Transverse colon (tissue), 4 donors: ENCODE measurements at regions not wholly inside any gene's neighbourhood (a gene's known extent, or its start where the extent isn't known, plus 50 kb on each side); places are given as distances from the start of the nearest gene placed in this dataset.

Experiments used
- DNase-seq: peaks from one replicate; pipeline ENCODE4 v3.0.0-alpha.2; 2019
- H3K27ac ChIP-seq, 4 donors: fragments of 200-600 bp; sonication (generic); 2 replicates each; pipeline ENCODE4 v1.5.1; 2016 to 2018; ENCODE audit warnings: inconsistent platforms in 4 of 4
- H3K27me3 ChIP-seq: fragments of 200-600 bp; sonication (generic); 2 replicates; pipeline ENCODE4 v1.5.1; 2017; ENCODE audit warnings: inconsistent platforms
- H3K36me3 ChIP-seq, 4 donors: fragments of 200-600 bp; sonication (generic); 2 replicates each; pipeline ENCODE4 v1.5.1; 2017 to 2019; ENCODE audit warnings: inconsistent platforms in 4 of 4
- H3K4me1 ChIP-seq, 4 donors: fragments of 200-600 bp; sonication (generic); 2 replicates each; pipeline ENCODE4 v1.5.1; 2017 to 2020; ENCODE audit warnings: inconsistent platforms in 4 of 4
- H3K4me3 ChIP-seq, 4 donors: fragments of 200-600 bp; sonication (generic); 1 replicate in 1 of 4; 2 replicates in 3 of 4; pipeline versions ENCODE4 v1.5.1 to v1.6.1; 2017 to 2019; ENCODE audit warnings: inconsistent platforms in 4 of 4
- H3K9me3 ChIP-seq, 2 donors: fragments of 200-600 bp; sonication (generic); 2 replicates each; pipeline ENCODE4 v1.5.1; 2017 to 2019; ENCODE audit warnings: inconsistent platforms in 2 of 2
- EP300 ChIP-seq: sonication (generic); formaldehyde crosslinking; IDR thresholded peaks from one replicate; pipeline ENCODE4 v1.6.1; 2017; ENCODE audit warnings: antibody characterized with exemption, low read depth
- POLR2A ChIP-seq: fragments of 450-650 bp; IDR thresholded peaks from one replicate; pipeline ENCODE4 v1.6.1; 2016; ENCODE audit warnings: antibody characterized with exemption, mild to moderate bottlenecking, moderate library complexity
- POLR2AphosphoS5 ChIP-seq, 3 donors: sonication (generic); formaldehyde crosslinking; IDR thresholded peaks; one replicate each; pipeline ENCODE4 v1.6.1; 2016; ENCODE audit warnings: antibody characterized with exemption in 3 of 3
- WGBS, 2 donors: methylation state at CpG; one replicate each; pipeline ENCODE4 v1.1.5; 2018; ENCODE audit warnings: low coverage in 1 of 2; 5-methylcytosine and 5-hydroxymethylcytosine counted together
- in situ Hi-C, 4 donors: fragments of 200-750 bp; cut with MboI; loops; one replicate each; pipeline versions ENCODE4 v1.15.0 to v1.15.1; 2017; ENCODE audit warnings: low sequenced_read_pairs in 3 of 4, low pct_ligation_motif_present in 1 of 4, low pct_unique_long_range_greater_than_20kb in 1 of 4
- intact Hi-C: fragments of 100-400 bp; cut with DNase I; formaldehyde crosslinking; loops from one replicate; pipeline ENCODE4 v1.15.1; 2023; ENCODE audit warnings: low total_unique reads
- TF ChIP-seq, protein P1 (sequence below), 5 experiments: fragments of 200-600 bp in 3 of 5; fragments of 450-650 bp in 2 of 5; sonication (generic) in 3 of 5; IDR thresholded peaks; 1 replicate in 2 of 5; 2 replicates in 3 of 5; pipeline ENCODE4 v1.5.1; 2016 to 2017; ENCODE audit warnings: antibody characterized with exemption in 5 of 5, inconsistent platforms in 3 of 5, mild to moderate bottlenecking in 2 of 5, moderate library complexity in 1 of 5

DNA sequence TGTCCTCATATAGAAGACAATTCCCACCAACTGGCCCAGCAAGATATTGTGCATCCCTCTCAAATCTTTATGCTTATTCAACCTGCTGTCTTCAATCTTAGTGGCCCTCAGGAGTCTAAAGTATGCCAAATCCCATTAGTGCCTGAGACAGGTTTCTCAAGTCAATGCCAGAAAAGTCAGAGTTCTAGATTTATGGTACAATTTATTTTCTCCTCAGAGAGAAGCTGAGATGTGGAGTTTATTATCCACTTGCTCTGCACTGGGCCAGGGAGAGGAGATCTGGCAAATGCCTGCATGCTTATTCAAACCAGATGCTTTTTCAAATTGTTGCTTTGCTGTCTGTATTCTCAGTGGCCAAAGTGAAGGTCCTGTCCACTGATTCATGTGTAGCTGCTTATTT, 825.2 kb downstream of the METTL4 start:
- in situ Hi-C loops (no loop called here), intact Hi-C loops (no loop called here)
- no peak for DNase-seq
- no peaks in the 10 kb centered on the region for H3K27me3 ChIP-seq
- H3K9me3 ChIP-seq, result no peaks in the 10 kb centered on the region
- no peak overlapping the region for H3K4me3 ChIP-seq
- H3K4me1 ChIP-seq, result no peaks in the 10 kb centered on the region
- H3K27ac ChIP-seq, result no peak overlapping the region
- H3K36me3 ChIP-seq, result no peaks in the 10 kb centered on the region
- TF ChIP-seq EP300 (no peak), POLR2A (no peak), POLR2AphosphoS5 (IDR thresholded peaks at IDR 0.05) (no peak)
- TF ChIP-seq, protein P1, sequence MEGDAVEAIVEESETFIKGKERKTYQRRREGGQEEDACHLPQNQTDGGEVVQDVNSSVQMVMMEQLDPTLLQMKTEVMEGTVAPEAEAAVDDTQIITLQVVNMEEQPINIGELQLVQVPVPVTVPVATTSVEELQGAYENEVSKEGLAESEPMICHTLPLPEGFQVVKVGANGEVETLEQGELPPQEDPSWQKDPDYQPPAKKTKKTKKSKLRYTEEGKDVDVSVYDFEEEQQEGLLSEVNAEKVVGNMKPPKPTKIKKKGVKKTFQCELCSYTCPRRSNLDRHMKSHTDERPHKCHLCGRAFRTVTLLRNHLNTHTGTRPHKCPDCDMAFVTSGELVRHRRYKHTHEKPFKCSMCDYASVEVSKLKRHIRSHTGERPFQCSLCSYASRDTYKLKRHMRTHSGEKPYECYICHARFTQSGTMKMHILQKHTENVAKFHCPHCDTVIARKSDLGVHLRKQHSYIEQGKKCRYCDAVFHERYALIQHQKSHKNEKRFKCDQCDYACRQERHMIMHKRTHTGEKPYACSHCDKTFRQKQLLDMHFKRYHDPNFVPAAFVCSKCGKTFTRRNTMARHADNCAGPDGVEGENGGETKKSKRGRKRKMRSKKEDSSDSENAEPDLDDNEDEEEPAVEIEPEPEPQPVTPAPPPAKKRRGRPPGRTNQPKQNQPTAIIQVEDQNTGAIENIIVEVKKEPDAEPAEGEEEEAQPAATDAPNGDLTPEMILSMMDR (IDR thresholded peaks at IDR 0.05), result no peak

GRCh38 chr18:1751249-1751648, 820.1 kb downstream of the METTL4 start:
- no peak overlapping the region for H3K4me3 ChIP-seq
- H3K4me1 ChIP-seq, result no peaks in the 10 kb centered on the region
- H3K27ac ChIP-seq, result no peak overlapping the region
- no peaks in the 10 kb centered on the region for H3K27me3 ChIP-seq
- no peaks in the 10 kb centered on the region for H3K36me3 ChIP-seq
- 44 to 53% methylated on average over 1 of the region's 1 CpG for whole genome bisulfite sequencing, 2 donors
- TF ChIP-seq EP300 (no peak), POLR2A (no peak), POLR2AphosphoS5 (IDR thresholded peaks at IDR 0.05) (no peak)
- TF ChIP-seq, protein P1 (IDR thresholded peaks at IDR 0.05), result no peak
- DNase-seq, result no peak
- H3K9me3 ChIP-seq, result no peaks in the 10 kb centered on the region
- intact Hi-C loops (no loop called here), in situ Hi-C loops (no loop called here)

- Histone ChIP-seq H3K4me3 (no peak overlapping the region), H3K36me3 (no peaks in the 10 kb centered on the region), H3K4me1 (no peaks in the 10 kb centered on the region), H3K9me3 (peaks cover 5 to 6% of the 10 kb centered on the region in 2 donors), H3K27ac (no peak overlapping the region), H3K27me3 (no peaks in the 10 kb centered on the region)
- intact Hi-C loops, result no loop called here
- in situ Hi-C loops, result no loop called here
- 67 to 73% methylated on average over 3 of the region's 3 CpGs for WGBS, 2 donors
- TF ChIP-seq, protein P1 (IDR thresholded peaks at IDR 0.05), result no peak
- TF ChIP-seq POLR2AphosphoS5 (IDR thresholded peaks at IDR 0.05) (no peak), EP300 (no peak), POLR2A (no peak)
- no peak for DNase-seq
Measured at GRCh38 chr18:1760901-1761300, 810.4 kb downstream of the METTL4 start.

DNA sequence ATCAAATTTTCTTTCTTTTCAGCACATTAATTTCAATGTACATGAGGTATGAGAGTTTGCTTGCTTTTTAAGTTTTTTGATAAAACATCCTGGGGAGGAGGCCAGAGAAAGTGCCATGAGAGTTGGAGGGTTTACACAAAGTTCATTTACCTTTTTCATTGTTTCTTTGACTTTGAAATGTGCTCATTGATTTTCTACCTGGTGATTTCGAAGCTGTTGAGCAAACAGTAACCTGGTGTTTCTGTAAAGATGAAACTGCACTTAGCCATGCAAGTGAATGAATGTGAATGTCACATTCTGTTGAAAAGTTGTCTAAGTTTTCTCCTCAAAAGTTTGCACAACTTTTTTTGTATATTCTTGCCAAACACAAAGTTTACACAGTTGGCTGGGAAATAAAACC, 797.0 kb downstream of the METTL4 start:
- TF ChIP-seq EP300, result no peak
- no peak for TF ChIP-seq POLR2A
- TF ChIP-seq, protein P1 (IDR thresholded peaks at IDR 0.05), result no peak
- no peak for TF ChIP-seq POLR2AphosphoS5 (IDR thresholded peaks at IDR 0.05)
- DNase-seq, result no peak
- Histone ChIP-seq H3K27ac (no peak overlapping the region), H3K27me3 (no peaks in the 10 kb centered on the region), H3K36me3 (no peaks in the 10 kb centered on the region), H3K9me3 (peaks cover 0 to 3% of the 10 kb centered on the region in 2 donors), H3K4me1 (no peaks in the 10 kb centered on the region), H3K4me3 (no peak overlapping the region)
- in situ Hi-C loops (no loop called here), intact Hi-C loops (no loop called here)
- 14 to 29% methylated on average over 1 of the region's 1 CpG for WGBS, 2 donors
